HepG2 (cell line): ENCODE measurements at regions not wholly inside any gene's neighbourhood (a gene's known extent, or its start where the extent isn't known, plus 50 kb on each side); places are given as distances from the start of the nearest gene placed in this dataset.

ENCODE experiments used
- ATAC-seq: fragments of 200-7000 bp; cut with Tn5 transposase; 3 replicates; pipeline ENCODE4 v1.9.1; 2020; ENCODE audit warnings: mild to moderate bottlenecking, moderate library complexity
- BruUV-seq: library from RNA; stranded (reverse); fragments of 400-500 nt; replicated peaks from 2 replicates; lab custom pipeline; 2021; lab: Mats Ljungman, UMichigan
- CTCF ChIA-PET: fragments of 300-600 bp; formaldehyde crosslinking; extraction: SDS; loops from one replicate; lab custom pipeline; 2021; ENCODE audit warnings: low total read pairs, inconsistent platforms, low intra/inter-chr PET ratio; lab: Yijun Ruan, JAX
- POLR2A ChIA-PET: fragments of 350-600 bp; sonication (Branson Sonifier 250); formaldehyde crosslinking; loops from one replicate; lab custom pipeline; 2020; ENCODE audit warnings: antibody characterized with exemption, inconsistent platforms; lab: Yijun Ruan, JAX
- DNase-seq: peaks from one replicate; pipeline ENCODE4 v3.0.0-alpha.2; 2015; ENCODE audit warnings: low spot score
- FAIRE-seq: peaks from 3 replicates; lab custom pipeline; 2011; peaks lifted over from hg19 to GRCh38; lab: Jason Lieb, UNC
- H2AFZ ChIP-seq: one replicate; pipeline ENCODE4 v1.6.1; 2011; ENCODE audit warnings: low read length, inconsistent platforms
- H3K27ac ChIP-seq: fragments of 300-600 bp; 3 replicates; pipeline ENCODE4 v1.8.0; 2011; ENCODE audit warnings: mixed run types, mild to moderate bottlenecking, mixed read lengths, low read length, inconsistent platforms; ENCODE audit not compliant: insufficient read depth; ENCODE audit errors: extremely low read length
- H3K27me3 ChIP-seq, 2 experiments: fragments of 200-600 bp in 1 of 2; 2 replicates in 1 of 2; 3 replicates in 1 of 2; pipeline versions ENCODE4 v1.6.0 to v1.8.0; 2011; ENCODE audit warnings: low read length in 2 of 2, mild to moderate bottlenecking in 2 of 2, moderate library complexity in 2 of 2, inconsistent platforms in 1 of 2; ENCODE audit not compliant: insufficient read depth in 2 of 2, control insufficient read depth in 1 of 2
- H3K36me3 ChIP-seq, 2 experiments: fragments of 200-600 bp in 1 of 2; replicated peaks in 1 of 2; 2 replicates in 1 of 2; 3 replicates in 1 of 2; pipeline versions ENCODE4 v1.5.1 to v1.8.0; 2011; ENCODE audit warnings: low read length in 2 of 2, inconsistent platforms in 1 of 2; ENCODE audit not compliant: insufficient read depth in 2 of 2, control insufficient read depth in 1 of 2
- H3K4me1 ChIP-seq: 2 replicates; pipeline ENCODE4 v1.5.1; 2012; ENCODE audit warnings: low read length, inconsistent platforms; ENCODE audit not compliant: insufficient read depth
- H3K4me2 ChIP-seq: 2 replicates; pipeline ENCODE4 v1.6.0; 2011; ENCODE audit warnings: low read depth, low read length, inconsistent platforms
- H3K4me3 ChIP-seq, 3 experiments: fragments of 200-600 bp in 1 of 3; sonication (generic), shearing (Covaris generic) in 1 of 3; replicated peaks in 1 of 3; 2 replicates each; pipeline ENCODE4 v1.5.1; 2011 to 2016; ENCODE audit warnings: low read length in 3 of 3, inconsistent platforms in 2 of 3, low read depth in 2 of 3, mild to moderate bottlenecking in 2 of 3, control low read depth in 1 of 3, mixed read lengths in 1 of 3; ENCODE audit not compliant: insufficient read depth in 1 of 3
- H3K79me2 ChIP-seq: one replicate; pipeline ENCODE4 v1.6.1; 2011; ENCODE audit warnings: low read length, inconsistent platforms; ENCODE audit not compliant: insufficient read depth
- H3K9ac ChIP-seq: 2 replicates; pipeline ENCODE4 v1.6.0; 2011; ENCODE audit warnings: mild to moderate bottlenecking, low read depth, low read length, inconsistent platforms; ENCODE audit not compliant: insufficient read depth
- H3K9me3 ChIP-seq: 2 replicates; pipeline ENCODE4 v1.5.1; 2012; ENCODE audit warnings: mild to moderate bottlenecking, low read length
- H4K20me1 ChIP-seq: 2 replicates; pipeline ENCODE4 v1.6.0; 2011; ENCODE audit warnings: inconsistent platforms, mild to moderate bottlenecking, low read length, moderate library complexity; ENCODE audit not compliant: insufficient read depth
- CENPX ChIP-seq: sonication (generic); formaldehyde crosslinking; IDR thresholded peaks from 2 replicates; pipeline ENCODE4 v1.9.0; 2021; ENCODE audit warnings: mild to moderate bottlenecking, missing genetic modification reagents, moderate library complexity
- ZBTB1 ChIP-seq: sonication (generic); formaldehyde crosslinking; IDR thresholded peaks from 2 replicates; pipeline ENCODE4 v1.4.0; 2020; ENCODE audit warnings: missing genetic modification reagents, borderline replicate concordance
- ZNF780A ChIP-seq: sonication (generic); formaldehyde crosslinking; IDR thresholded peaks from 2 replicates; pipeline ENCODE4 v1.8.0; 2022; ENCODE audit warnings: mild to moderate bottlenecking, missing genetic modification reagents, moderate library complexity
- WGBS: methylation state at CpG from one replicate; pipeline ENCODE4 v1.1.6; 2017; ENCODE audit warnings: low lambda C conversion rate; 5-methylcytosine and 5-hydroxymethylcytosine counted together
- in situ Hi-C: cut with HindIII; loops from 2 replicates; pipeline ENCODE4 v1.10.0; 2017; ENCODE audit warnings: low pct_unique_long_range_greater_than_20kb; ENCODE audit not compliant: extremely low pct_ligation_motif_present
- intact Hi-C: fragments of 100-400 bp; cut with micrococcal nuclease; formaldehyde crosslinking; loops from one replicate; pipeline ENCODE4 v1.10.0; 2022; ENCODE audit not compliant: unreplicated experiment
- TF ChIP-seq, protein P1 (sequence below): sonication (generic); formaldehyde crosslinking; IDR thresholded peaks from 2 replicates; pipeline ENCODE4 v1.4.0; 2020; ENCODE audit warnings: mild to moderate bottlenecking, missing genetic modification reagents
- TF ChIP-seq, protein P2 (sequence below): sonication (generic); formaldehyde crosslinking; IDR thresholded peaks from 2 replicates; pipeline ENCODE4 v1.4.0; 2020; ENCODE audit warnings: missing genetic modification reagents
- TF ChIP-seq, protein P3 (sequence below): sonication (generic); formaldehyde crosslinking; IDR thresholded peaks from 2 replicates; pipeline ENCODE4 v1.4.0; 2020; ENCODE audit warnings: missing genetic modification reagents
- TF ChIP-seq, protein P4 (sequence below): fragments of 450-650 bp; IDR thresholded peaks from 2 replicates; pipeline ENCODE4 v1.6.1; 2017
- TF ChIP-seq, protein P5 (sequence below), 2 experiments: sonication (generic) in 1 of 2; formaldehyde crosslinking in 1 of 2; IDR thresholded peaks; 2 replicates each; pipeline versions ENCODE4 v1.5.1 to v1.6.1; 2011 to 2020; ENCODE audit warnings: borderline replicate concordance in 1 of 2, low read depth in 1 of 2, low read length in 1 of 2, mild to moderate bottlenecking in 1 of 2, missing genetic modification reagents in 1 of 2, moderate library complexity in 1 of 2
- TF ChIP-seq, protein P6 (sequence below): sonication (generic); formaldehyde crosslinking; IDR thresholded peaks from 2 replicates; pipeline ENCODE4 v1.8.1; 2023; ENCODE audit warnings: mild to moderate bottlenecking, missing genetic modification reagents

DNA sequence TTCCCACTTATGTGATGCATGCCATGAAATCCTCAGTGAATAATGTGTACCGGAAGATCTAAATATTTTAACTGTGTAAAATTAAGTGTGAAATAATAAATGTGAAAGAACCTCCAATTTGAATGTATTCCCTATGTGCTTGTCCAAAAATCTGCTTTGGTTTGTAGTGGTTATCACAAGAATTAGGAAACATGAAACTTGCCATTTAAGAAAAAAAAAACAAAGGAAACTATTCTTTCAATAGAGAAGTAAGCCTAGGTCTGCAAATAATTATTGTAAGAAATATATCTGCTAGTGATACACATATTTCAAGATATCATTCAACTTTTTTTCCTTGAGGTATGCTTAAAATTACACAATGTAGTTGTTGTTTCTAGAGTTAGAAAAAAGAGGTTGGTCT, 500.4 kb downstream of the SLC6A15 start:
- Histone ChIP-seq H3K27ac (no peak overlapping the region), H3K79me2 (no peaks in the 10 kb centered on the region), H3K4me2 (no peak overlapping the region), H4K20me1 (no peaks in the 10 kb centered on the region), H2AFZ (no peak overlapping the region), H3K27me3 (no peaks in the 10 kb centered on the region), H3K4me3 (no peak overlapping the region), H3K4me1 (no peaks in the 10 kb centered on the region), H3K9ac (no peak overlapping the region), H3K36me3 (no peaks in the 10 kb centered on the region), H3K9me3 (0 out of 2 replicates have a peak, but pooled peaks cover 1% of the 10 kb centered on the region)
- BruUV-seq = no TSS peak
- DNase-seq (no peak), ATAC-seq (no peak), FAIRE-seq (no peak)
- POLR2A ChIA-PET = no interaction called here
- in situ Hi-C loops (no loop called here), intact Hi-C loops (no loop called here)
- TF ChIP-seq CENPX (CRISPR knock-in tag) (no peak), ZNF780A (CRISPR knock-in tag) (no peak), ZBTB1 (no peak)
- TF ChIP-seq, protein P1, sequence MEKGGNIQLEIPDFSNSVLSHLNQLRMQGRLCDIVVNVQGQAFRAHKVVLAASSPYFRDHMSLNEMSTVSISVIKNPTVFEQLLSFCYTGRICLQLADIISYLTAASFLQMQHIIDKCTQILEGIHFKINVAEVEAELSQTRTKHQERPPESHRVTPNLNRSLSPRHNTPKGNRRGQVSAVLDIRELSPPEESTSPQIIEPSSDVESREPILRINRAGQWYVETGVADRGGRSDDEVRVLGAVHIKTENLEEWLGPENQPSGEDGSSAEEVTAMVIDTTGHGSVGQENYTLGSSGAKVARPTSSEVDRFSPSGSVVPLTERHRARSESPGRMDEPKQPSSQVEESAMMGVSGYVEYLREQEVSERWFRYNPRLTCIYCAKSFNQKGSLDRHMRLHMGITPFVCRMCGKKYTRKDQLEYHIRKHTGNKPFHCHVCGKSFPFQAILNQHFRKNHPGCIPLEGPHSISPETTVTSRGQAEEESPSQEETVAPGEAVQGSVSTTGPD (CRISPR knock-in tag) = no peak
- TF ChIP-seq, protein P2, sequence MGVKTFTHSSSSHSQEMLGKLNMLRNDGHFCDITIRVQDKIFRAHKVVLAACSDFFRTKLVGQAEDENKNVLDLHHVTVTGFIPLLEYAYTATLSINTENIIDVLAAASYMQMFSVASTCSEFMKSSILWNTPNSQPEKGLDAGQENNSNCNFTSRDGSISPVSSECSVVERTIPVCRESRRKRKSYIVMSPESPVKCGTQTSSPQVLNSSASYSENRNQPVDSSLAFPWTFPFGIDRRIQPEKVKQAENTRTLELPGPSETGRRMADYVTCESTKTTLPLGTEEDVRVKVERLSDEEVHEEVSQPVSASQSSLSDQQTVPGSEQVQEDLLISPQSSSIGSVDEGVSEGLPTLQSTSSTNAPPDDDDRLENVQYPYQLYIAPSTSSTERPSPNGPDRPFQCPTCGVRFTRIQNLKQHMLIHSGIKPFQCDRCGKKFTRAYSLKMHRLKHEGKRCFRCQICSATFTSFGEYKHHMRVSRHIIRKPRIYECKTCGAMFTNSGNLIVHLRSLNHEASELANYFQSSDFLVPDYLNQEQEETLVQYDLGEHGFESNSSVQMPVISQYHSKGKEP (CRISPR knock-in tag) = no peak
- TF ChIP-seq, protein P3, sequence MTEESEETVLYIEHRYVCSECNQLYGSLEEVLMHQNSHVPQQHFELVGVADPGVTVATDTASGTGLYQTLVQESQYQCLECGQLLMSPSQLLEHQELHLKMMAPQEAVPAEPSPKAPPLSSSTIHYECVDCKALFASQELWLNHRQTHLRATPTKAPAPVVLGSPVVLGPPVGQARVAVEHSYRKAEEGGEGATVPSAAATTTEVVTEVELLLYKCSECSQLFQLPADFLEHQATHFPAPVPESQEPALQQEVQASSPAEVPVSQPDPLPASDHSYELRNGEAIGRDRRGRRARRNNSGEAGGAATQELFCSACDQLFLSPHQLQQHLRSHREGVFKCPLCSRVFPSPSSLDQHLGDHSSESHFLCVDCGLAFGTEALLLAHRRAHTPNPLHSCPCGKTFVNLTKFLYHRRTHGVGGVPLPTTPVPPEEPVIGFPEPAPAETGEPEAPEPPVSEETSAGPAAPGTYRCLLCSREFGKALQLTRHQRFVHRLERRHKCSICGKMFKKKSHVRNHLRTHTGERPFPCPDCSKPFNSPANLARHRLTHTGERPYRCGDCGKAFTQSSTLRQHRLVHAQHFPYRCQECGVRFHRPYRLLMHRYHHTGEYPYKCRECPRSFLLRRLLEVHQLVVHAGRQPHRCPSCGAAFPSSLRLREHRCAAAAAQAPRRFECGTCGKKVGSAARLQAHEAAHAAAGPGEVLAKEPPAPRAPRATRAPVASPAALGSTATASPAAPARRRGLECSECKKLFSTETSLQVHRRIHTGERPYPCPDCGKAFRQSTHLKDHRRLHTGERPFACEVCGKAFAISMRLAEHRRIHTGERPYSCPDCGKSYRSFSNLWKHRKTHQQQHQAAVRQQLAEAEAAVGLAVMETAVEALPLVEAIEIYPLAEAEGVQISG (CRISPR knock-in tag) = no peak
- TF ChIP-seq, protein P4, sequence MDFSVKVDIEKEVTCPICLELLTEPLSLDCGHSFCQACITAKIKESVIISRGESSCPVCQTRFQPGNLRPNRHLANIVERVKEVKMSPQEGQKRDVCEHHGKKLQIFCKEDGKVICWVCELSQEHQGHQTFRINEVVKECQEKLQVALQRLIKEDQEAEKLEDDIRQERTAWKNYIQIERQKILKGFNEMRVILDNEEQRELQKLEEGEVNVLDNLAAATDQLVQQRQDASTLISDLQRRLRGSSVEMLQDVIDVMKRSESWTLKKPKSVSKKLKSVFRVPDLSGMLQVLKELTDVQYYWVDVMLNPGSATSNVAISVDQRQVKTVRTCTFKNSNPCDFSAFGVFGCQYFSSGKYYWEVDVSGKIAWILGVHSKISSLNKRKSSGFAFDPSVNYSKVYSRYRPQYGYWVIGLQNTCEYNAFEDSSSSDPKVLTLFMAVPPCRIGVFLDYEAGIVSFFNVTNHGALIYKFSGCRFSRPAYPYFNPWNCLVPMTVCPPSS = no peak
- TF ChIP-seq, protein P5, sequence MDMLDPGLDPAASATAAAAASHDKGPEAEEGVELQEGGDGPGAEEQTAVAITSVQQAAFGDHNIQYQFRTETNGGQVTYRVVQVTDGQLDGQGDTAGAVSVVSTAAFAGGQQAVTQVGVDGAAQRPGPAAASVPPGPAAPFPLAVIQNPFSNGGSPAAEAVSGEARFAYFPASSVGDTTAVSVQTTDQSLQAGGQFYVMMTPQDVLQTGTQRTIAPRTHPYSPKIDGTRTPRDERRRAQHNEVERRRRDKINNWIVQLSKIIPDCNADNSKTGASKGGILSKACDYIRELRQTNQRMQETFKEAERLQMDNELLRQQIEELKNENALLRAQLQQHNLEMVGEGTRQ (IDR thresholded peaks at IDR 0.05; ENCODE audit: low read depth, low read length) = no peak
- TF ChIP-seq, protein P5 (CRISPR knock-in tag; IDR thresholded peaks at IDR 0.05; ENCODE audit: borderline replicate concordance) = no peak
- TF ChIP-seq, protein P6, sequence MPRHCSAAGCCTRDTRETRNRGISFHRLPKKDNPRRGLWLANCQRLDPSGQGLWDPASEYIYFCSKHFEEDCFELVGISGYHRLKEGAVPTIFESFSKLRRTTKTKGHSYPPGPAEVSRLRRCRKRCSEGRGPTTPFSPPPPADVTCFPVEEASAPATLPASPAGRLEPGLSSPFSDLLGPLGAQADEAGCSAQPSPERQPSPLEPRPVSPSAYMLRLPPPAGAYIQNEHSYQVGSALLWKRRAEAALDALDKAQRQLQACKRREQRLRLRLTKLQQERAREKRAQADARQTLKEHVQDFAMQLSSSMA (CRISPR knock-in tag) = no peak
- CTCF ChIA-PET = no interaction called here
- WGBS = 0% methylated on average over 1 of the region's 1 CpG
